PC-3 (cell line): ENCODE measurements at regions not wholly inside any gene's neighbourhood (a gene's known extent, or its start where the extent isn't known, plus 50 kb on each side); places are given as distances from the start of the nearest gene placed in this dataset.

Source experiments
- ATAC-seq: fragments of 200-7000 bp; cut with Tn5 transposase; 2 replicates; pipeline ENCODE4 v1.9.1; 2020; ENCODE audit warnings: mild to moderate bottlenecking, moderate library complexity
- BruUV-seq: library from RNA; stranded (reverse); fragments of 400-500 nt; replicated peaks from 2 replicates; lab custom pipeline; 2021; lab: Mats Ljungman, UMichigan
- CTCF ChIA-PET: fragments of 300-600 bp; sonication (Branson Sonifier 250); formaldehyde crosslinking; loops from one replicate; lab custom pipeline; 2022; ENCODE audit warnings: antibody characterized with exemption; lab: Charles Lee
- POLR2A ChIA-PET: fragments of 300-600 bp; sonication (Branson Sonifier 250); formaldehyde crosslinking; loops from one replicate; lab custom pipeline; 2022; ENCODE audit warnings: antibody characterized with exemption; ENCODE audit not compliant: unreplicated experiment; lab: Charles Lee
- DNase-seq: peaks from one replicate; pipeline ENCODE4 v3.0.0-alpha.2; 2015
- H2AFZ ChIP-seq: fragments of 300-600 bp; sonication (generic); 2 replicates; pipeline ENCODE4 v1.6.0; 2016; ENCODE audit warnings: antibody characterized with exemption, low read length
- H3F3A ChIP-seq: fragments of 300-600 bp; sonication (generic); one replicate; pipeline ENCODE4 v1.6.0; 2017; ENCODE audit warnings: antibody characterized with exemption, low read length, control low read depth, mild to moderate bottlenecking; ENCODE audit not compliant: unreplicated experiment
- H3K27ac ChIP-seq: fragments of 300-600 bp; sonication (generic); 2 replicates; pipeline ENCODE4 v1.5.1; 2016; ENCODE audit warnings: mild to moderate bottlenecking, low read length
- H3K27me3 ChIP-seq: fragments of 300-600 bp; sonication (generic); 2 replicates; pipeline ENCODE4 v1.6.1; 2016; ENCODE audit warnings: low read length, mixed read lengths
- H3K36me3 ChIP-seq: fragments of 300-600 bp; sonication (generic); 2 replicates; pipeline ENCODE4 v1.6.1; 2016; ENCODE audit warnings: low read depth, mixed run types, low read length, mixed read lengths
- H3K4me1 ChIP-seq: fragments of 300-600 bp; sonication (generic); 2 replicates; pipeline ENCODE4 v1.5.1; 2016; ENCODE audit warnings: low read length; ENCODE audit not compliant: insufficient read depth
- H3K4me2 ChIP-seq: fragments of 300-600 bp; sonication (generic); 2 replicates; pipeline ENCODE4 v1.6.0; 2016; ENCODE audit warnings: low read length
- H3K4me3 ChIP-seq: fragments of 300-600 bp; sonication (generic); 2 replicates; pipeline ENCODE4 v1.5.1; 2016; ENCODE audit warnings: mild to moderate bottlenecking, low read length, mixed read lengths
- H3K79me2 ChIP-seq: fragments of 300-600 bp; sonication (generic); 2 replicates; pipeline ENCODE4 v1.6.1; 2017; ENCODE audit warnings: low read length, mixed read lengths
- H3K9ac ChIP-seq: fragments of 300-600 bp; sonication (generic); 2 replicates; pipeline ENCODE4 v1.6.0; 2016; ENCODE audit warnings: mild to moderate bottlenecking, low read length
- H3K9me2 ChIP-seq: fragments of 300-600 bp; sonication (generic); replicated peaks from 2 replicates; pipeline ENCODE4 v1.6.1; 2016; ENCODE audit warnings: mixed run types, low read length, mixed read lengths
- H3K9me3 ChIP-seq: fragments of 300-600 bp; sonication (generic); 2 replicates; pipeline ENCODE4 v1.6.1; 2016; ENCODE audit warnings: low read length, mixed read lengths
- H4K20me1 ChIP-seq: fragments of 300-600 bp; sonication (generic); 2 replicates; pipeline ENCODE4 v1.6.1; 2016; ENCODE audit warnings: low read length, mixed read lengths
- EZH2 ChIP-seq: fragments of 300-600 bp; sonication (generic); IDR thresholded peaks from one replicate; pipeline ENCODE4 v1.6.1; 2017; ENCODE audit warnings: antibody characterized with exemption, mild to moderate bottlenecking, low read length; ENCODE audit not compliant: unreplicated experiment
- EZH2phosphoT487 ChIP-seq: fragments of 300-600 bp; sonication (generic); IDR thresholded peaks from 2 replicates; pipeline ENCODE4 v1.6.1; 2018; ENCODE audit warnings: mild to moderate bottlenecking, antibody characterized with exemption, low read length, borderline replicate concordance
- intact Hi-C: fragments of 100-400 bp; cut with micrococcal nuclease; formaldehyde crosslinking; loops from 2 replicates; pipeline ENCODE4 v1.9.0; 2023
- TF ChIP-seq, protein P1 (sequence below): fragments of 300-600 bp; sonication (generic); conservative IDR thresholded peaks from 2 replicates; pipeline ENCODE4 v1.5.1; 2017; ENCODE audit warnings: antibody characterized with exemption, low read depth, mild to moderate bottlenecking, low read length

DNA sequence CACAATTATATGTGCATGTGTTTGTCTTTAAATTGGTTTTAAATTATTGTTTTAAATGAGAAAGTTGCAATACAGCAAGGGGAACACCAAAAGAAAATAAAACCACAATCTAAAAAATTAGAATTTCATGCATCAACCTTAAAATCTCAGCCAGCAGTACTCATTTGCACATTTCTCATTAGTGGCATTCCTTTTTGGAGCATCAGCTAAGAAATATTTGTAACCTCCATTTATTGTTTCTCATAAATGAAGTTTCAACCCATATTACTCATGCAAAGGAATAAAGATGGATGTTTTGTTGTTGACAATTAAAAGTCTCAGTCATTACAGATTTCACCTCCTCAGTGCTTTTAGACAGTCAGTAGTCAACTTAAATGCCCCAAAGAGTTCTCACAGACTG is 160.1 kb downstream of the TBX15 start:
- no peak overlapping the region for H3K27ac ChIP-seq
- TF ChIP-seq, protein P1, sequence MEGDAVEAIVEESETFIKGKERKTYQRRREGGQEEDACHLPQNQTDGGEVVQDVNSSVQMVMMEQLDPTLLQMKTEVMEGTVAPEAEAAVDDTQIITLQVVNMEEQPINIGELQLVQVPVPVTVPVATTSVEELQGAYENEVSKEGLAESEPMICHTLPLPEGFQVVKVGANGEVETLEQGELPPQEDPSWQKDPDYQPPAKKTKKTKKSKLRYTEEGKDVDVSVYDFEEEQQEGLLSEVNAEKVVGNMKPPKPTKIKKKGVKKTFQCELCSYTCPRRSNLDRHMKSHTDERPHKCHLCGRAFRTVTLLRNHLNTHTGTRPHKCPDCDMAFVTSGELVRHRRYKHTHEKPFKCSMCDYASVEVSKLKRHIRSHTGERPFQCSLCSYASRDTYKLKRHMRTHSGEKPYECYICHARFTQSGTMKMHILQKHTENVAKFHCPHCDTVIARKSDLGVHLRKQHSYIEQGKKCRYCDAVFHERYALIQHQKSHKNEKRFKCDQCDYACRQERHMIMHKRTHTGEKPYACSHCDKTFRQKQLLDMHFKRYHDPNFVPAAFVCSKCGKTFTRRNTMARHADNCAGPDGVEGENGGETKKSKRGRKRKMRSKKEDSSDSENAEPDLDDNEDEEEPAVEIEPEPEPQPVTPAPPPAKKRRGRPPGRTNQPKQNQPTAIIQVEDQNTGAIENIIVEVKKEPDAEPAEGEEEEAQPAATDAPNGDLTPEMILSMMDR: no peak
- TF ChIP-seq EZH2phosphoT487 (no peak), EZH2 (no peak)
- H3K79me2 ChIP-seq: no peaks in the 10 kb centered on the region
- no peak overlapping the region for H2AFZ ChIP-seq
- H3K9me2 ChIP-seq: no peaks in the 10 kb centered on the region
- H3K4me3 ChIP-seq: no peak overlapping the region
- no peaks in the 10 kb centered on the region for H3K27me3 ChIP-seq
- no peak overlapping the region for H3K4me2 ChIP-seq
- DNase-seq (no peak), ATAC-seq (no peak)
- CTCF ChIA-PET: no interaction called here
- no TSS peak for BruUV-seq
- H3K9ac ChIP-seq: no peak overlapping the region
- no peaks in the 10 kb centered on the region for H3K9me3 ChIP-seq
- POLR2A ChIA-PET: no interaction called here
- no peaks in the 10 kb centered on the region for H3K4me1 ChIP-seq
- intact Hi-C loops: loop anchor here (5.0 kb wide), 1 partner anchor 179 kb away; no protein-coding TSS in a partner anchor
- H3K36me3 ChIP-seq: no peaks in the 10 kb centered on the region
- H3F3A ChIP-seq: no peaks in the 10 kb centered on the region
- H4K20me1 ChIP-seq: no peaks in the 10 kb centered on the region

DNA sequence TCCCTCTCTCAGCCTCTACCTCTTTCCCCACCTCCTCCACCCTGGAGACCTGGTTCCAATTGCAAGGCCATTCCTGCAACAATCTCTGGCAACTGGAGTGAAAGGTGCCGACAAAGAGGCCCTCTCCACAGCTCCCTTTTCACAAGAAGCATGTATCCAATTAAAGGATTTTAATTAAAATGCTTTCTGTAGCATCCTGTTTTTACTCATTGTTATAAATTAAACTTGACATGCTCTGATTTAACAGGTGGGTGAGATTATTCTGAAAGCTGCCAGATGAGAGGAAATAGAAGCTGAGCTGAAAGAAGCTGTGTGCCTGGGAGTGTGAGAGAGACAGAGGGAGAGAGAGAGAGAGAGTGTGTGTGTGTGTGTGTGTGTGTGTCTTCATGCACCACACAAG is 160.5 kb downstream of the TBX15 start:
- TF ChIP-seq EZH2phosphoT487 (no peak), EZH2 (no peak)
- TF ChIP-seq, protein P1: no peak

DNA sequence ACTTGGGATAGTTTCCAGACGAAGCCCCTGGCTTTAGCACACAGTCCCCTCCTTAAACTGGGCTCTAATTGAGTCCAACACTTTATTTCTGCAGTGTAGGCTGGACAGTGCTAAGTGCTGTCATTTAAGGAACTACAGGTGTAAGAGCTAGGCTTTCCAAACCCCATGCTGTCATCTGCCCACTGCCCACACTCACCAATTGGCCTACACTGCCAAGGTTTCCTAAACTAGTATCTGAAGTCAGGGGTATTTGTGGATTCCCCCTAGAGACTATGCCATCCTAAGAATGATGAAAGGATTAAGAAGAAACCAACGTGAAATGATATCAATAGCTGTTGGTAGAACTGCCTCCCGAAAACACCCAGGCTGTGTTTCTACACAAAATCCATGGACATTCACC is 160.9 kb downstream of the TBX15 start:
- POLR2A ChIA-PET: no interaction called here
- no peak overlapping the region for H3K4me2 ChIP-seq
- H3K9ac ChIP-seq: no peak overlapping the region
- DNase-seq (no peak), ATAC-seq (no peak)
- CTCF ChIA-PET: no interaction called here
- H3K79me2 ChIP-seq: no peaks in the 10 kb centered on the region
- H3K27ac ChIP-seq: no peak overlapping the region
- H2AFZ ChIP-seq: no peak overlapping the region
- H4K20me1 ChIP-seq: no peaks in the 10 kb centered on the region
- H3K27me3 ChIP-seq: no peaks in the 10 kb centered on the region
- TF ChIP-seq, protein P1: no peak
- TF ChIP-seq EZH2phosphoT487 (no peak), EZH2 (no peak)
- no peaks in the 10 kb centered on the region for H3K9me3 ChIP-seq
- H3K36me3 ChIP-seq: no peaks in the 10 kb centered on the region
- no TSS peak for BruUV-seq
- intact Hi-C loops: loop anchor here (5.0 kb wide), 1 partner anchor 180 kb away; no protein-coding TSS in a partner anchor
- no peak overlapping the region for H3K4me3 ChIP-seq
- no peaks in the 10 kb centered on the region for H3F3A ChIP-seq
- no peaks in the 10 kb centered on the region for H3K9me2 ChIP-seq
- H3K4me1 ChIP-seq: no peaks in the 10 kb centered on the region

More for the DNA sequence above, 160.5 kb downstream of the TBX15 start:
- intact Hi-C loops: loop anchor here (5.0 kb wide), 1 partner anchor 180 kb away; no protein-coding TSS in a partner anchor
- H2AFZ ChIP-seq: no peak overlapping the region
- H3K9me3 ChIP-seq: no peaks in the 10 kb centered on the region
- no peaks in the 10 kb centered on the region for H3K4me1 ChIP-seq
- no peaks in the 10 kb centered on the region for H3K27me3 ChIP-seq
- H3K9ac ChIP-seq: no peak overlapping the region
- H3K4me2 ChIP-seq: no peak overlapping the region
- no peak overlapping the region for H3K4me3 ChIP-seq
- no peak overlapping the region for H3K27ac ChIP-seq
- no peak for DNase-seq
- ChIA-PET CTCF (no interaction called here), POLR2A (no interaction called here)
- no peaks in the 10 kb centered on the region for H3K36me3 ChIP-seq
- no peaks in the 10 kb centered on the region for H4K20me1 ChIP-seq
- no peaks in the 10 kb centered on the region for H3F3A ChIP-seq
- no TSS peak for BruUV-seq
- no peaks in the 10 kb centered on the region for H3K9me2 ChIP-seq
- no peak for ATAC-seq
- no peaks in the 10 kb centered on the region for H3K79me2 ChIP-seq
